SK-N-SH treated with all-trans-retinoic acid at 6 μM for 48 hours (cell line): ENCODE measurements at regions not wholly inside any gene's neighbourhood (a gene's known extent, or its start where the extent isn't known, plus 50 kb on each side); places are given as distances from the start of the nearest gene placed in this dataset.

Experiments used
- ATAC-seq: fragments of 200-7000 bp; cut with Tn5 transposase; 3 replicates; pipeline ENCODE4 v1.9.1; 2020; ENCODE audit warnings: mild to moderate bottlenecking, moderate library complexity
- ARNTL ChIP-seq: fragments of 450-650 bp; formaldehyde crosslinking; IDR thresholded peaks from 2 replicates; pipeline ENCODE4 v1.5.0; 2020; ENCODE audit warnings: low read depth, mild to moderate bottlenecking, moderate library complexity, borderline replicate concordance
- BACH2 ChIP-seq: fragments of 250-450 bp; sonication (Bioruptor Pico); IDR thresholded peaks from 2 replicates; pipeline ENCODE4 v1.9.0; 2021; ENCODE audit warnings: mild to moderate bottlenecking, borderline replicate concordance
- CSDC2 ChIP-seq: fragments of 250-450 bp; sonication (Bioruptor Pico); IDR thresholded peaks from 2 replicates; pipeline ENCODE4 v1.5.0; 2020; ENCODE audit warnings: mild to moderate bottlenecking, moderate library complexity
- ESRRG ChIP-seq: fragments of 250-450 bp; sonication (Bioruptor Pico); IDR thresholded peaks from 2 replicates; pipeline ENCODE4 v1.6.1; 2021; ENCODE audit warnings: mild to moderate bottlenecking
- GLIS3 ChIP-seq: fragments of 250-450 bp; sonication (Bioruptor Pico); IDR thresholded peaks from 2 replicates; pipeline ENCODE4 v1.5.0; 2020; ENCODE audit warnings: mild to moderate bottlenecking, moderate library complexity
- ISL1 ChIP-seq: fragments of 250-450 bp; sonication (Bioruptor Pico); IDR thresholded peaks from 2 replicates; pipeline ENCODE4 v2.1.2; 2022; ENCODE audit warnings: mild to moderate bottlenecking, moderate library complexity
- PATZ1 ChIP-seq: fragments of 250-450 bp; sonication (Bioruptor Pico); IDR thresholded peaks from 2 replicates; pipeline ENCODE4 v1.8.0; 2020; ENCODE audit warnings: mild to moderate bottlenecking, moderate library complexity, borderline replicate concordance
- PPARA ChIP-seq: fragments of 250-450 bp; sonication (Bioruptor Pico); IDR thresholded peaks from 2 replicates; pipeline ENCODE4 v1.5.0; 2020; ENCODE audit warnings: mild to moderate bottlenecking, borderline replicate concordance
- RARB ChIP-seq: fragments of 250-450 bp; sonication (Bioruptor Pico); IDR thresholded peaks from 2 replicates; pipeline ENCODE4 v1.8.0; 2021; ENCODE audit warnings: mild to moderate bottlenecking, moderate library complexity
- SNAI2 ChIP-seq: fragments of 250-450 bp; sonication (Bioruptor Pico); IDR thresholded peaks from 2 replicates; pipeline ENCODE4 v1.5.0; 2020; ENCODE audit warnings: mild to moderate bottlenecking, moderate library complexity
- TCF4 ChIP-seq: fragments of 250-450 bp; sonication (Bioruptor Pico); IDR thresholded peaks from 2 replicates; pipeline ENCODE4 v1.8.0; 2021; ENCODE audit warnings: mild to moderate bottlenecking, moderate library complexity, borderline replicate concordance
- TOX ChIP-seq: fragments of 250-450 bp; sonication (Bioruptor Pico); IDR thresholded peaks from 2 replicates; pipeline ENCODE4 v1.8.0; 2021; ENCODE audit warnings: mild to moderate bottlenecking, moderate library complexity, borderline replicate concordance
- TSHZ2 ChIP-seq: fragments of 250-450 bp; sonication (Bioruptor Pico); IDR thresholded peaks from 2 replicates; pipeline ENCODE4 v1.5.0; 2020; ENCODE audit warnings: mild to moderate bottlenecking, moderate library complexity
- ZC3H10 ChIP-seq: fragments of 250-450 bp; sonication (Bioruptor Pico); IDR thresholded peaks from 2 replicates; pipeline ENCODE4 v1.5.1; 2021; ENCODE audit warnings: mild to moderate bottlenecking, moderate library complexity
- ZFP3 ChIP-seq: fragments of 250-450 bp; sonication (Bioruptor Pico); IDR thresholded peaks from 2 replicates; pipeline ENCODE4 v1.5.0; 2020; ENCODE audit warnings: mild to moderate bottlenecking, moderate library complexity
- ZFP30 ChIP-seq: fragments of 450-650 bp; formaldehyde crosslinking; IDR thresholded peaks from 2 replicates; pipeline ENCODE4 v1.5.0; 2022; ENCODE audit warnings: mild to moderate bottlenecking, moderate library complexity
- ZNF565 ChIP-seq: fragments of 450-650 bp; formaldehyde crosslinking; conservative IDR thresholded peaks from 2 replicates; pipeline ENCODE4 v1.5.0; 2020; ENCODE audit warnings: low read depth, mild to moderate bottlenecking, moderate library complexity
- ZNF70 ChIP-seq: fragments of 450-650 bp; formaldehyde crosslinking; IDR thresholded peaks from 2 replicates; pipeline ENCODE4 v1.5.0; 2020; ENCODE audit warnings: mild to moderate bottlenecking, moderate library complexity
- ZNF8 ChIP-seq: fragments of 450-650 bp; formaldehyde crosslinking; IDR thresholded peaks from 2 replicates; pipeline ENCODE4 v1.5.0; 2020; ENCODE audit warnings: mild to moderate bottlenecking, moderate library complexity
- TF ChIP-seq, protein P1 (sequence below): fragments of 250-450 bp; sonication (Bioruptor Pico); IDR thresholded peaks from 2 replicates; pipeline ENCODE4 v1.8.0; 2021; ENCODE audit warnings: low read depth, mild to moderate bottlenecking, moderate library complexity, borderline replicate concordance
- TF ChIP-seq, protein P2 (sequence below): fragments of 250-450 bp; sonication (Bioruptor Pico); IDR thresholded peaks from 2 replicates; pipeline ENCODE4 v1.5.1; 2020; ENCODE audit warnings: low read depth, mild to moderate bottlenecking, moderate library complexity
- TF ChIP-seq, protein P3 (sequence below): fragments of 250-450 bp; sonication (Bioruptor Pico); IDR thresholded peaks from 2 replicates; pipeline ENCODE4 v1.5.1; 2021; ENCODE audit warnings: mild to moderate bottlenecking, moderate library complexity

GRCh38 chr11:96708219-96708878, 318.5 kb downstream of the JRKL start (continued):
- no peak for TF ChIP-seq PATZ1 (CRISPR knock-in tag)
- TF ChIP-seq, protein P1, sequence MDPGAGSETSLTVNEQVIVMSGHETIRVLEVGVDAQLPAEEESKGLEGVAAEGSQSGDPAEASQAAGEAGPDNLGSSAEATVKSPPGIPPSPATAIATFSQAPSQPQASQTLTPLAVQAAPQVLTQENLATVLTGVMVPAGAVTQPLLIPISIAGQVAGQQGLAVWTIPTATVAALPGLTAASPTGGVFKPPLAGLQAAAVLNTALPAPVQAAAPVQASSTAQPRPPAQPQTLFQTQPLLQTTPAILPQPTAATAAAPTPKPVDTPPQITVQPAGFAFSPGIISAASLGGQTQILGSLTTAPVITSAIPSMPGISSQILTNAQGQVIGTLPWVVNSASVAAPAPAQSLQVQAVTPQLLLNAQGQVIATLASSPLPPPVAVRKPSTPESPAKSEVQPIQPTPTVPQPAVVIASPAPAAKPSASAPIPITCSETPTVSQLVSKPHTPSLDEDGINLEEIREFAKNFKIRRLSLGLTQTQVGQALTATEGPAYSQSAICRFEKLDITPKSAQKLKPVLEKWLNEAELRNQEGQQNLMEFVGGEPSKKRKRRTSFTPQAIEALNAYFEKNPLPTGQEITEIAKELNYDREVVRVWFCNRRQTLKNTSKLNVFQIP, result no peak
- TF ChIP-seq ISL1, result no peak
- TF ChIP-seq ZNF70 (CRISPR knock-in tag), result no peak
- TF ChIP-seq, protein P2, sequence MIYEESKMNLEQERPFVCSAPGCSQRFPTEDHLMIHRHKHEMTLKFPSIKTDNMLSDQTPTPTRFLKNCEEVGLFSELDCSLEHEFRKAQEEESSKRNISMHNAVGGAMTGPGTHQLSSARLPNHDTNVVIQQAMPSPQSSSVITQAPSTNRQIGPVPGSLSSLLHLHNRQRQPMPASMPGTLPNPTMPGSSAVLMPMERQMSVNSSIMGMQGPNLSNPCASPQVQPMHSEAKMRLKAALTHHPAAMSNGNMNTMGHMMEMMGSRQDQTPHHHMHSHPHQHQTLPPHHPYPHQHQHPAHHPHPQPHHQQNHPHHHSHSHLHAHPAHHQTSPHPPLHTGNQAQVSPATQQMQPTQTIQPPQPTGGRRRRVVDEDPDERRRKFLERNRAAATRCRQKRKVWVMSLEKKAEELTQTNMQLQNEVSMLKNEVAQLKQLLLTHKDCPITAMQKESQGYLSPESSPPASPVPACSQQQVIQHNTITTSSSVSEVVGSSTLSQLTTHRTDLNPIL (CRISPR knock-in tag), result no peak
- TF ChIP-seq ARNTL (CRISPR knock-in tag), result no peak
- TF ChIP-seq, protein P3, sequence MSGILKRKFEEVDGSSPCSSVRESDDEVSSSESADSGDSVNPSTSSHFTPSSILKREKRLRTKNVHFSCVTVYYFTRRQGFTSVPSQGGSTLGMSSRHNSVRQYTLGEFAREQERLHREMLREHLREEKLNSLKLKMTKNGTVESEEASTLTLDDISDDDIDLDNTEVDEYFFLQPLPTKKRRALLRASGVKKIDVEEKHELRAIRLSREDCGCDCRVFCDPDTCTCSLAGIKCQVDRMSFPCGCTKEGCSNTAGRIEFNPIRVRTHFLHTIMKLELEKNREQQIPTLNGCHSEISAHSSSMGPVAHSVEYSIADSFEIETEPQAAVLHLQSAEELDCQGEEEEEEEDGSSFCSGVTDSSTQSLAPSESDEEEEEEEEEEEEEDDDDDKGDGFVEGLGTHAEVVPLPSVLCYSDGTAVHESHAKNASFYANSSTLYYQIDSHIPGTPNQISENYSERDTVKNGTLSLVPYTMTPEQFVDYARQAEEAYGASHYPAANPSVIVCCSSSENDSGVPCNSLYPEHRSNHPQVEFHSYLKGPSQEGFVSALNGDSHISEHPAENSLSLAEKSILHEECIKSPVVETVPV (CRISPR knock-in tag), result no peak

DNA sequence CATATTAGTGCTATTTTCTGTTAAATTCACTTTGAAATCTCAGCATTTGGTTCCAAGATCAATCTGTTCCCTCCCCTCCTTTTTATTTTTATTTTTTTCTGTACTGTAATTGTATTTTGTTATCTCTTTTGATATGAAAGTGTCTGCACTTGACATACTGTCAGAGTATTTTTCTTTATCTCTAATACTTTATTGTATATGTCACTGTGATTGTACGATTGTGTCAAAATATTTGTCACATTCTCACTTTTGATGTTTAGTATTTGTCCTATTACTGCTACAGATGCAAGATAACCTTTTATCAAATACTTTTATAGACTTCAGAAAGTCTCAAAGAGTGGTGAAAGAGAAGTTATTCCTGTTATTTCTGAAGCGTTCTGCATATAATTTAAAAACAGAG, 323.5 kb downstream of the JRKL start:
- TF ChIP-seq TOX (CRISPR knock-in tag) (no peak), RARB (no peak), GLIS3 (no peak)
- ATAC-seq, result no peak

GRCh38 chr11:96714689-96715088, 324.9 kb downstream of the JRKL start:
- ATAC-seq, result no peak
- no peak for TF ChIP-seq ARNTL (CRISPR knock-in tag)
- peak; percentile 68; the same call in 1 of the 2 replicates for TF ChIP-seq TCF4 (CRISPR knock-in tag)
- no peak for TF ChIP-seq ZC3H10 (CRISPR knock-in tag)
- TF ChIP-seq GLIS3, result no peak
- TF ChIP-seq ZNF70 (CRISPR knock-in tag), result no peak
- TF ChIP-seq RARB, result no peak
- TF ChIP-seq PPARA (CRISPR knock-in tag), result no peak
- no peak for TF ChIP-seq SNAI2 (CRISPR knock-in tag)
- TF ChIP-seq ISL1, result no peak; the same call in 1 of the 2 replicates
- TF ChIP-seq TSHZ2 (CRISPR knock-in tag), result peak; percentile 54; the same call in 1 of the 2 replicates
- no peak for TF ChIP-seq ZNF8 (CRISPR knock-in tag)
- no peak for TF ChIP-seq ZFP30
- TF ChIP-seq ESRRG (CRISPR knock-in tag), result no peak
- TF ChIP-seq BACH2 (CRISPR knock-in tag), result no peak
- TF ChIP-seq CSDC2 (CRISPR knock-in tag), result no peak
- TF ChIP-seq, all 23 proteins: peak for 2

DNA sequence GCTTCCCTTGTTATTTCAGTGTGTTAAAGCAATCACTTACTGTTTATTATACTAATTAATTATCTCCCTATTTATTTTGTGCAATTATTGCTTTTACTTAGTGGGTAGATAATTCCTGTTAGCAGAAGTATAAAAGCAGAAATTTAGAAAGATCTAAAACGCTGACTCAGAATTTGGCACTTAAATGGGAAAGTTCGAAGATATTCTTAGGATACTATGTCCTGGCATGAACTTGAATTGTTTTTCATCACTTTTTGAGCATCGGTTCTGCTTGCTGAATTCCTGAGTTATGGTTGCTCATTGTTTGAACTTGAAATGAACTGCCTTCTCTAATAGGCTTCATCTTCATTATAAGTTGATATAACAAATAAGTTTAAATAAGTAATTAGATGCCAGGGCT, 325.4 kb downstream of the JRKL start:
- TF ChIP-seq, protein P1, result no peak
- no peak for TF ChIP-seq ARNTL (CRISPR knock-in tag)
- no peak for TF ChIP-seq TCF4 (CRISPR knock-in tag)
- no peak for TF ChIP-seq BACH2 (CRISPR knock-in tag)
- TF ChIP-seq, protein P2 (CRISPR knock-in tag), result no peak
- TF ChIP-seq ZNF565, result no peak
- no peak for TF ChIP-seq ZFP3 (CRISPR knock-in tag)
- TF ChIP-seq PPARA (CRISPR knock-in tag), result no peak
- TF ChIP-seq ZNF8 (CRISPR knock-in tag), result no peak
- TF ChIP-seq ESRRG (CRISPR knock-in tag), result no peak
- no peak for TF ChIP-seq ZNF70 (CRISPR knock-in tag)
- no peak for TF ChIP-seq GLIS3
- ATAC-seq, result no peak
